Cerebellar cortex (tissue), 1 donor: ENCODE measurements at regions not wholly inside any gene's neighbourhood (a gene's known extent, or its start where the extent isn't known, plus 50 kb on each side); places are given as distances from the start of the nearest gene placed in this dataset.

Source experiments
- DNase-seq: peaks from one replicate; pipeline ENCODE4 v3.0.0-alpha.2; 2015; ENCODE audit warnings: low spot score

DNA sequence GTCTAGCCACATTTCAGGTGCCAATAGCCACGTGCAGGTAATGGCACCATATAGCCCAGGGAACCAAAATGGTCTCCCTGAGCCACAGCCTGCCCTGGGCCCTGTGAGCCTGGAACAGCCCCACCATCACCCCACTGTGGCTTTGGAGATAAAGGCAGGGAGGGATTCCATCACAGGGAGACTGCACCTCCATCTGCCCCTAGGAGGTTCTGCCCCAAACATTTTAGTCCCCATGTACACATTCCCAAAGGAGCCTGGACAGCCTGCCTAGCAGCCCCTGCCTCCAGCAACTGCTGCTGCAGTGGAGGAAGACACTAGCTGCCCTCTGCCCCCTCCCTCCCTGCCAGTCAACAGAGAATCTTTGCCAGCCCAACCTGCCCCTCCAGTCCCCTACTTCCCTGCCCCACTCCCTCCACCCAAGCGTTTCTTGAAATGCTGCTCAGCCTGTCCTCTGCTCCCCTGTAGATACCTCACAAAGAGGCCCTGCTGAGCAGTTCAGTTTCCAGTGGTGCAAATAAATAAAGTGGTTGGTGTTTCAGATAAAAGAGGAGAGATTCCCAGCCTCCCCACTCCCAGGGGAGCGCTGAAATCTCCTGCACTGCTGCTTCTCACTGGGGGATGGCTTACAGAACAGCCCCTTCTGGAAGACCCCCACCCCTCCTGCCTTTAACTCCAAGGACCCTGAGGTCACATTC lies 921.8 kb downstream of the UQCRFS1 start:
- no peak for DNase-seq

- DNase-seq, result peak; percentile 48
These were observed 923.5 kb downstream of the UQCRFS1 start for GRCh38 chr19:28289295-28290063.

DNA sequence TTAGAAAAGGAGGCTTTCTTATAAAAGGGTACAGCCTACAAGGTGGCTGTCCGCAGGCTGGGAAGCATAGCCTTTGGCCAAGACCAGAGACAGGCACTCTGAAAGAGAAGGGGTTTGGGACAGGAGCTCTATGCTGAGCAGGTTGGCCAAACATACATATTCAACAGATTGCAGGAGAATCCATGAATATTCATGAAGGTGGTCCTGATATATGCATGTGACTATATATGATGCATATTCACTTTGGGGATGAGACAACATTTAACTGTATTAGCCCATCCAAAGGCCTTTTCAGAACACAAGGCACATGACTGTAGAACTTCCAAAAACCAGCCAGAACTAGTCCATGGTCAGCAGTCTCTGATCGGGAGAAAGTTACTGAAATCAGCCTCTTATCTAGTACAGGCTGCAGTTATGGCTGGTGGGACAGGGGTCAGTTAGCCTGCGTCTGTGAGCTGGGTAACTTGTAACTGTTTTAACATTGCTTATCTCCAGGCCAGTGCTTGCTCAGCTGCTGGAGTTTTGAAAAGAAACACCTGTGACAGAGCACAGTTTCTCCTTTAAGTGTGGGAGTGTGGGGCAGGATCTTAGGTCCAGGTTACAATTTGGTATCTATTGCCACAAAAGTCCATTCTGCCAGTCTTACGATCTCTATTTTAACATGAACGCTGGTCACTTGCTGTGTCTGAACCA lies 924.2 kb downstream of the UQCRFS1 start:
- DNase-seq, result no peak

GRCh38 chr19:28285917-28286316 lies 927.0 kb downstream of the UQCRFS1 start:
- DNase-seq, result no peak

- DNase-seq, result no peak
These were observed 927.9 kb downstream of the UQCRFS1 start for GRCh38 chr19:28285078-28285477.

DNA sequence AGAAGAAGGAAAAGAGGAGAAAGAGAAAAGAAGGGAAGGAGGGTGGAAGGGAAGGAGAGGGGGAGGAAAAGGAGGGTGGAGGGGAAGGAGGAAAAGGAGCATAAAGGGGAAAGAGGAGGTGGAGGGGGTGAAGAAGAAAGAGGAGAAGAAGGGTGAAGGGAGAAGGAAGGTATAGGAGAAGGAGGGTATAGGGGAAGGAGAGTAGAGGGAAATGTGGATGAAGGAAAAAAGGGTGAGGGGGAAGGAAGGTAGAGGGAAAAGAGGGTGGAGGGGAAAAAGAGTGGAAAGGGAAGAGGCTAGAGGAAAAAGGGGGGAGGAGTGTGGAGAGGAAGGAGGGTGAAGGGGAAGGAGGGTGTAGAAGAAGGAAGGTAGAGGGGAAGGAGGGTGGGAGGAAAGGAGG lies 928.6 kb downstream of the UQCRFS1 start:
- no peak for DNase-seq

DNA sequence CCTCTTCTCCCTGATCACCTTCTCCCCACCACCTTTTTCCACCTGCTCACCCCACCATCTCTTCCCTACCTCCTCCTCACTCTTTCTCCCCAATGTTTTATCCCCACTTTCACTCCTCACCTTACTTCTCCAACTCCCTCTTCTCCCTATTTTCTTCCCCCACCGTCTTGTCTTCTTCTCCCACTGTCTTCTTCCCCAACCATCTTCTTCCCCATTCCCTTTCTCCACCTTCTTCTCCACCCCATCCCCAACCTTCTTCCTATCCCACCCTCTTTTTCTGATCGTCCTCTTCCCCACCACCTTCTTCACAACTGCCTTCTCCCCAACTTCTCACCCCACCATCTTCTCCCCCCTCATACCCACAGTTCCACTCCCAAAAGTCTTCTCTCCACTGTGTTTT lies 929.4 kb downstream of the UQCRFS1 start:
- no peak for DNase-seq

DNA sequence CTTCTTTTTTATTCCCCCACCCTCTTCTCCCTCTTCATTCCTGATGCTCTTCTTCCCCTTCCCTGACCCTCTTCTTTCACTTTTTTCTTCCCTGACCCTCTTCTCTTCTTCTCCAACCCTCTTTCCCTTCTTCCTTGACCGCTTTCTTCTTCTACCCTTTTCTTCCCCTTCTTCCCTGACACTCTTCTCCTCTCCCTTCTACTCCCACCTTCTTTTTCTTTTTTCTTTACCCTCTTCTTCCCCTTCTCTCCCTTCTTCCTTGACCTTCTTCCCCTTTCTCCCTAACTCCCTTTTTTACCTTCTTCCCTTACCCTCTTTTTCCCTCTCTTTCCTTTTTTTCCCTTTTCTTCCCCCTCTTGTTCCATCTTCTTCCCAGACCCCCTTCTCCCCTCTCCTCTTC lies 931.3 kb downstream of the UQCRFS1 start:
- no peak for DNase-seq

DNA sequence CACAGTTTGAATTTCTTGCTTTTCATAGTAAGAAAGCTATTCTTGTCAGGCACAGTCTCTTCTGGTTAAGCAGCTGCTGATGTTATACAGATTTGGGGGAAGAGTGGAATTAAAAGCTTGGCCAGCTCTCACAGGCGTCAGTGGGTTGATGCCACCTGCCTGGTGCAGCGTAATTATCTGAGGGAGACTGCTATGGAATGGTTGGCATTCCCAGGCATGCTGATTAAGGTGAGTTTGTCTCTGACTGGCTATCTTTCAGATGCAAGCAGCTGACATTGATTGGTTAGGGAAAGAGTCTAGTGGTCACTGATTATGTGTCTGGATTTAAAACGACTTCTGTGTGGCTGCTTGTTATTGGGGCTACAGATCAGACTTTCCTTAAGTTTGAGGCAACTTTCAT lies 948.4 kb downstream of the UQCRFS1 start:
- DNase-seq, result no peak

DNA sequence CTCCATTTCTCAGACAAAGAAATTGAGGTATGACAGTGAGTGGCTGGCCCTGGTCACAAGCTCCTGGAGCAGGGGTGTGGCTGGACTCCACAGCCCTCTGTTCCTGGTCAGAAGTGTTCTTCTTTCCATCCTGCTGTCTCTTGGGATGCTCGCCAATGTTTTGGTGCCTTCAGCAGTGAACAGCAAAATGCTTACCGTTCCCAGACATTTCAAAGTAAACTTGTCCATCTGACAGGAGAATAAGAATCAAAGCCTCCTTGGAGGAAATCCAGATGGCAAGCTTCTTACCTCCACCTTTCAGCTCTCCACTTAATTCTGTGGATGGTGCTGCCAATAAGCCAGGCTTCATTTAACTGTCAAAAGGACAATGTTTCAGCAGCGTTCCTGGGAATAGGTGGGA lies 954.1 kb downstream of the UQCRFS1 start:
- peak; percentile 17 for DNase-seq

DNA sequence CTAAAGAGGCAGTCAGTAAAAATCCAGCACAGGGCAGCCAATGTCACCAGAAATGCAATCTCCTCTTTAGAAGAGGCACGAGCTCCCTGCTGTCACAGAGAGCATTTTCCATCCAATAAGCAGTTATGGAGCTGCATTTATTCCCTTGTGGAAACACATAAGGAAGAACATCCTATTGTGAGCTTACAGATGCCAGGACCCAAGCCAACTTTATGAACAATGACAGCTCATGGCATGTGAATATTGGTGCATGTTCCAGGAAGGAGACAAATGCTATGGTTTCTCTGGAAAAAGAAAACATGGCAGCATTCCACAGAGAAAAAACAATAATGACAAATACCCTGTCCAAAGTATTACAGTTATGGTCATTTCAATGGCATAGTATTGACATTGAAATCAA lies 955.6 kb downstream of the UQCRFS1 start:
- no peak for DNase-seq

DNA sequence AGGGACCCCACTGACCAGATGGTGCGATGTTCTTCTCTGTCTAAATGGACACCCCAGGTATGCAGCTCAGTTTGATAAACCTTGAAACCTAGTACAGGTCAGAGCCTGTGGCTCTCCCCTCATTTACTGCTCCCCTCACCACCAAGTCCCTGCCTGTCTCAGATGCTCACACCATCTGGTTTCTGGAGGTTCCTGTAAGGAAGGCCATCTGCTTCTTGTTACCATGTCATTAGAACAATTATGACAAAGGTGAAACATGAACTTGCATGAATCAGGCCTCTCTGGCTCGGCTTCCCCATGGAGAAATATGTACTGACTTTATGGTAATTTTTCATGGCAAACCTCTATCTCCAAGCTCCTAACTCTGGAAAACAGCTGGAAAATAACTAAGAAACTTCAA lies 965.7 kb downstream of the UQCRFS1 start:
- DNase-seq, result no peak

GRCh38 chr19:28245937-28246336 lies 967.0 kb downstream of the UQCRFS1 start:
- DNase-seq, result no peak

GRCh38 chr19:28244966-28245365 lies 968.0 kb downstream of the UQCRFS1 start:
- no peak for DNase-seq

- DNase-seq, result peak; percentile 49
These were observed 970.5 kb downstream of the UQCRFS1 start for GRCh38 chr19:28242317-28242927.

- DNase-seq, result peak; percentile 50
These were observed 973.7 kb downstream of the UQCRFS1 start for GRCh38 chr19:28239270-28239669.

GRCh38 chr19:28238270-28238820 lies 974.6 kb downstream of the UQCRFS1 start:
- DNase-seq, result no peak

GRCh38 chr19:28235606-28236125 lies 977.3 kb downstream of the UQCRFS1 start:
- peak; percentile 61 for DNase-seq

- DNase-seq, result peak; percentile 67
These were observed 978.3 kb downstream of the UQCRFS1 start for GRCh38 chr19:28234637-28235036.

- no peak for DNase-seq
These were observed 984.1 kb downstream of the UQCRFS1 start for GRCh38 chr19:28228854-28229253.

- no peak for DNase-seq
These were observed 988.5 kb downstream of the UQCRFS1 start for GRCh38 chr19:28224441-28224840.

GRCh38 chr19:28221736-28222135 lies 991.2 kb downstream of the UQCRFS1 start:
- no peak for DNase-seq
